Stromal cell of bone marrow (primary cell): ENCODE measurements at regions not wholly inside any gene's neighbourhood (a gene's known extent, or its start where the extent isn't known, plus 50 kb on each side); places are given as distances from the start of the nearest gene placed in this dataset.
"Not testable (repeated sequence)": the region's sequence is repeated elsewhere in the genome, so short reads cannot be mapped to it uniquely, and the experiment has no call there.

Experiments used
- DNase-seq: peaks from one replicate; pipeline ENCODE4 v3.0.0-alpha.2; 2012; ENCODE audit warnings: low read depth

- not testable (repeated sequence) for DNase-seq
Measured at GRCh38 chr2:220779076-220779475, 793.0 kb downstream of the EPHA4 start.

GRCh38 chr2:220779511-220779910 lies 792.6 kb downstream of the EPHA4 start:
- no peak for DNase-seq

- DNase-seq: peak; percentile 38
Measured at GRCh38 chr2:220779931-220780330, 792.2 kb downstream of the EPHA4 start.

- no peak for DNase-seq
Measured at GRCh38 chr2:220781622-220782241, 790.4 kb downstream of the EPHA4 start.

GRCh38 chr2:220782609-220783113 lies 789.4 kb downstream of the EPHA4 start:
- no peak for DNase-seq

GRCh38 chr2:220783671-220784070 lies 788.4 kb downstream of the EPHA4 start:
- no peak for DNase-seq

- DNase-seq: no peak
Measured at GRCh38 chr2:220785178-220785577, 786.9 kb downstream of the EPHA4 start.

- DNase-seq: no peak
Measured at GRCh38 chr2:220786216-220786615, 785.9 kb downstream of the EPHA4 start.

GRCh38 chr2:220787251-220787650 lies 784.9 kb downstream of the EPHA4 start:
- DNase-seq: no peak

- DNase-seq: peak; percentile 21
Measured at GRCh38 chr2:220789961-220790360, 782.1 kb downstream of the EPHA4 start.

GRCh38 chr2:220795705-220796104 lies 776.4 kb downstream of the EPHA4 start:
- no peak for DNase-seq

- DNase-seq: no peak
Measured at GRCh38 chr2:220811115-220811514, 761.0 kb downstream of the EPHA4 start.

- no peak for DNase-seq
Measured at GRCh38 chr2:220811952-220812570, 760.0 kb downstream of the EPHA4 start.

- DNase-seq: no peak
Measured at GRCh38 chr2:220814441-220814840, 757.7 kb downstream of the EPHA4 start.

GRCh38 chr2:220815698-220816097 lies 756.4 kb downstream of the EPHA4 start:
- DNase-seq: no peak

GRCh38 chr2:220821683-220822082 lies 750.4 kb downstream of the EPHA4 start:
- no peak for DNase-seq

- DNase-seq: not testable (repeated sequence)
Measured at GRCh38 chr2:220823590-220823989, 748.5 kb downstream of the EPHA4 start.

- no peak for DNase-seq
Measured at GRCh38 chr2:220833446-220833845, 738.7 kb downstream of the EPHA4 start.

- no peak for DNase-seq
Measured at GRCh38 chr2:220835583-220835982, 736.5 kb downstream of the EPHA4 start.

GRCh38 chr2:220837226-220837625 lies 734.9 kb downstream of the EPHA4 start:
- no peak for DNase-seq

- DNase-seq: no peak
Measured at GRCh38 chr2:220842901-220843665, 729.0 kb downstream of the EPHA4 start.

- DNase-seq: no peak
Measured at GRCh38 chr2:220845766-220846273, 726.3 kb downstream of the EPHA4 start.

GRCh38 chr2:220847006-220847405 lies 725.1 kb downstream of the EPHA4 start:
- no peak for DNase-seq
